HG03442 (cell line): ENCODE measurements at regions not wholly inside any gene's neighbourhood (a gene's known extent, or its start where the extent isn't known, plus 50 kb on each side); places are given as distances from the start of the nearest gene placed in this dataset.

ENCODE experiments used
- ATAC-seq: cut with Tn5 transposase; IDR thresholded peaks from one replicate; pipeline ENCODE4 v1.9.1; 2021; ENCODE audit warnings: mild to moderate bottlenecking, moderate library complexity; ENCODE audit not compliant: unreplicated experiment

- ATAC-seq, result no peak
Observed at GRCh38 chr3:87175732-87176131, 51.4 kb upstream of the CHMP2B start.

DNA sequence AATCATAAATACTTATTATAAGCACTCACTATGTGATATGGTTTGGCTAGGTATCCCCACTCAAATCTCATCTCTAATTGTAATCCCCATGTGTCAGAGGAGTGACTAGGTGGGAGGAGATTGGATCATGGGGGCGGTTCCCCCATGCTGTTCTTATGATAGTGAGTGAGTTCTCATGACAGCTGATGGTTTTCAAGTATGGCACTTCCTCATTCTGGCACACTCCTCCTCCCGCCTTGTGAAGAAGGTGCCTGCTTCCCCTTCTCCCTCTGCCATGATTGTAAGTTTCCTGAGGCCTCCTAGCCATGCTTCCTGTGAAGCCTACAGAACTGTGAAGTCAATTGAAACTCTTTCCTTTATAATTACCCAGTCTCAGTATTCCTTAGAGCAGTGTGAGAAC, 53.3 kb upstream of the CHMP2B start:
- no peak for ATAC-seq

DNA sequence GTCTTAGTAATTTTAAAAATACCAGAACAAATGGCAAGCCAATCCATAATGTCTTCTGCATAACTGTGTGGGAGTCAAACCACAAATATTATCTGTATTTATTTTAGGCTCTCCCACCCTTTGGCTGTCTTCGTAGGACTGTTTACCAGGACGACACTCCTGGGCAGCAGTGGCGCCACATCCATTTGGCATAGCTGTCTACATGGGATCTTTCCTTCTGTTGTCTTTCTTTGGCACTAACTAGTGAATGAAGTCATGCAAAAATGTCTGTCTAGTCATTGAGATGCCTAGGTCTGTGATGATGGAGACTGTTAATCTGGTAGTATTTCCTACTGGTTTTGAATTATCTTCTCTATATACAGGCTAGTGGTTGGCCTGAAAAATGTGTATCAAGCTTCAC, 54.0 kb upstream of the CHMP2B start:
- ATAC-seq, result no peak

GRCh38 chr3:87167628-87168456, 59.3 kb upstream of the CHMP2B start:
- peak; percentile 96 for ATAC-seq

DNA sequence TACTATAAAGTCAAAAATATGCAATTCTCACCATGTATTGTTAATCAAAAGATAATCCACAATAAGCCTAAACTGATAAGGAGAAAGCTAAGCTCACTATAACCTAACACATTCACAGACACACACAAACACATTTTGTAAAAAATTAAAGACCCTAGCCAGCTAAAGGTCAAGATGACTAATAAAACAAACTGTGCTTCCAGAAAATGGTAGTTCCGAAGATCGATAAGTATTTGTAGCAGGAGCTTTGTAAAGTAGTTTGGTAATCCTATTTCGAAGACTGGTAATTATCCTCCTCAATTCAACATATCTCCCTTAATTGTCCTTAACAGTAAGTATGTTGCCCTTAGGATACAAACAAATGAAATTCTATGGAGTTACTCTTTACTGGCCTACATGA, 62.9 kb upstream of the CHMP2B start:
- ATAC-seq, result no peak

GRCh38 chr3:87161851-87162250, 65.3 kb upstream of the CHMP2B start:
- no peak for ATAC-seq

- no peak for ATAC-seq
Observed at GRCh38 chr3:87161417-87161816, 65.7 kb upstream of the CHMP2B start.

- ATAC-seq, result no peak
Observed at GRCh38 chr3:87161013-87161412, 66.1 kb upstream of the CHMP2B start.

DNA sequence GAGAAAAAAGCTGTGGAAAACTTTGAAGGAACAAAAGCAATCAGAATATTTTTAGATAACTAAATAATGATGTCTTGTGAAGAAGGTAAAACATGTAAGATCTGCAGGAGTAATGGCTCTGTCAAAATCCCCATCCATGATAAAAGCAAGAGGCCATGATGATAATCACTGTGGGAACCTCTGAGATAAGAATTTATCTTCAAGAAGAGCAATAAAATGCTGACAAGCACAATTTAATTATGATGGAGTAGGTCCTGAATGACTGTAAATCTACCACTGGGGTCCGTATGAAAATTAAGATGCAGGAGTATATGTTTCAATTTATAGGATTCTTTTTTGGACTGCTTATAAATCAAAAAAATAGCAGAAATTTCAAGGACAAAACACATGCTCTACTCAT, 68.3 kb upstream of the CHMP2B start:
- no peak for ATAC-seq

- ATAC-seq, result no peak
Observed at GRCh38 chr3:87148020-87148419, 79.1 kb upstream of the CHMP2B start.

DNA sequence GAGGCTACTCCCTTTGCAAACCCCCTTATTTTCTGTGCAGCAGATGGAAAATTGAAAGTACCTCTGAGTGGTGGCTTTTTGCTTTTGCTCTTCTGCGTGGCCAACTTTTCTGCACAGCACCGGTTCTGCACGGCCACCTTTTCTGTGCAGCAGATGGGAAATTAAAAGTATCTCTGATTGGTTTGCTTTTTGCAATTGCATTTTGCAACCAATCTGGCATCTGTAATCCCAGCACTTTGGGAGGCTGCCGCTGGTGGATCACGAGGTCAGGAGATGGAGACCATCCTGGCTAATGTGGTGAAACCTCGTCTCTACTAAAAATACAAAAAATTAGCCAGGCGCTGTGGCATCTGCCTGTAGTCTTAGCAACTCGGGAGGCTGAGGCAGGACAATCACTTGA, 79.5 kb upstream of the CHMP2B start:
- ATAC-seq, result no peak

DNA sequence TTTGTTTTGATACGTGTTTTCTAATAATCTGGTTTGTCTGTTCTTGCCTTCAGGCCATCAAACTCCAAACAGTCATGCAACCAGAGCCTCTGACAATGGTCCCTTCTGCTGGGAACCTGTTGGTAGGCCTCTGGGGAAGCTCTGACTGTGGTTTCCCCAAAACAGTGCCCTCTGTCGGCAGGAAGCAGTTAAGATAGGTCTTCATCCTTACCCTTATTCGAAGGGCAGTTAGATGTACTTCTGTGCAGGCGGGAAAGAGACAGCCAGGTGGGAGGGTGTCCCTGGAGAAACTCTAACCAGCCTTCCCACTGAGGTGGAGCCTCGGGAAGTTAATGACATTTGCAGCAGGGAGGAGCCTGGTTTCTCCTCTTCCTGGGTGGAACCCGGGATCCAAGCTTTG, 81.6 kb upstream of the CHMP2B start:
- ATAC-seq, result peak; percentile 97

DNA sequence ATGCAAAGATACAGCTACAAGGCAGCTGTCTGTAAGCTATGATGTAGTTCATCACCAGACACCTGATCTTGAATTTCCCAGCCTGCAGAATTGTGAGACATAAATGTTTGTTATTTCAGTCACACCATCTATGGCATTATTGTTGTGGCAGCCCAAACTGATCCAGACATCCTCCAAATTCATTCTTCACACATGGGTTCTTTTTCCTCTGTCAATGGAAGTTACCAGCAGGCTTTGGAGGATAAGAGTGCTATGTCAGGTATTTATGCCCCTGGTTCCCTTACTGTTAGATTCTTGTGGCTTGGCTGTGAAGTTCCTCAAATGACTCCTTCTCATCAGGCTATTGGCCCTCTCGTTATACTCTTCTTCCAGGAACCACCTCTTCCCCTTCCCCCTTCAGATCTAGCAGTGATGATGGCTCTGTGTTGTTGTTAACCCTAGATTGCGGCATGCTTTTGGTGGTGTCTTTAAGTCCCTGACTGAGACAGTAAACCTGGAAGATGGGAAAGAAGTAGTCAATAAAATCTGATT, 91.0 kb upstream of the CHMP2B start:
- no peak for ATAC-seq

DNA sequence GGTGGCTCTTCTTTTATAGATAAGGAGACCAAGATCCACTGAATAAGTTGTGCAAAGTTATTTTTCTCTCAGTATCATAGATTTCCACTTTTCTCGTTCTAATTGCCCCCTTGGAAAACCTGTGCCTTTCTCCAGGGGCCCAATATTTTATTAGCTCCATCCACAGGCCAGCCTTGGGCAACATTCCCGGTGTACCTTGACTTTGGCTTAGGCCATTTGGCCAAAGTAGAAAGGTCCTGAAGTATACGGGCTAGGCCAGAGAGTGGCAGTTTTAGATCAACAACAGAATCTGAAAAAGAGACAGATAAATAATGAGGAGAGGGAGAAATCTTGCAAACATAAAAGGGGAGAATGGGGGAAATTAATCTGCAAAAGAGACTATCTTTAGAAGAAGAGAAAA, 91.7 kb upstream of the CHMP2B start:
- no peak for ATAC-seq

DNA sequence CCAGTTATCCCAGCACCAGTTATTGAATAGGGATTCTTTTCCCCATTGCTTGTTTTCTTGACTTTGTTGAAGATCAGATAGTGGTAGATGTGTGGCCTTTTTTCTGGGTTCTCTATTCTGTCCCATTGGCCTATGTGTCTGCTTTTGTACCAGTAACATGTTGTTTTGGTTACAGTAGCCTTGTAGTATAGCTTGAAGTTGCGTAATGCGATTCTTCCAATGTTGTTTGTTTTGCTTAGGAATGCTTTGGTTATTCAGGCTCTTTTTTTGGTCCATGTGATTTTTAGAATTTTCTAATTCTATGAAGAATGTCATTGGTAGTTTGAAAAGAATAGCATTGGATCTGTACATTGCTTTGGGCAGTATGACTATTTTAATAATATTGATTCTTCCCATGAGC, 94.3 kb upstream of the CHMP2B start:
- ATAC-seq, result no peak

- ATAC-seq, result no peak
Observed at GRCh38 chr3:87128006-87128405, 99.1 kb upstream of the CHMP2B start.

DNA sequence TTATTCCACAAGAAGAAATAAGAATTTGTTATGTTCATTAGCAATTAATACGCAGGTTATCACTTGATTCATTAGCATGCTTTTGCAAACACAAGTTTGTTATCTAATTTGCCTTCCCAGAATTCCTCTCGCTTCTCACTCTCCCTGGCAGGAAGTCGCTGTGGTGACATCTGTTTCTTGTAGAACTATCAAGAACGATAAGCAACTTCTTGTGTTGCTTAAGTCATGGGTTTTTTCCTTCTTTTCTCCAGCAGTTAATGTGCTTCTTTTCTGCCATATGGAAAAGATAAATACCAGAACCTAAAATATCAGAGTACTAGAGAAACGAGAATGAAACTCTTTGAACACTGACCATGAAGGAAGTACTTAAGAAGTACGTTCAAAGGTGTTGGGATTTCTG, 99.8 kb upstream of the CHMP2B start:
- no peak for ATAC-seq

- no peak for ATAC-seq
Observed at GRCh38 chr3:87126321-87126720, 100.8 kb upstream of the CHMP2B start.

- ATAC-seq, result no peak
Observed at GRCh38 chr3:87125116-87125515, 102.0 kb upstream of the CHMP2B start.

GRCh38 chr3:87122766-87123165, 104.3 kb upstream of the CHMP2B start:
- ATAC-seq, result no peak

- no peak for ATAC-seq
Observed at GRCh38 chr3:87121856-87122255, 105.3 kb upstream of the CHMP2B start.

DNA sequence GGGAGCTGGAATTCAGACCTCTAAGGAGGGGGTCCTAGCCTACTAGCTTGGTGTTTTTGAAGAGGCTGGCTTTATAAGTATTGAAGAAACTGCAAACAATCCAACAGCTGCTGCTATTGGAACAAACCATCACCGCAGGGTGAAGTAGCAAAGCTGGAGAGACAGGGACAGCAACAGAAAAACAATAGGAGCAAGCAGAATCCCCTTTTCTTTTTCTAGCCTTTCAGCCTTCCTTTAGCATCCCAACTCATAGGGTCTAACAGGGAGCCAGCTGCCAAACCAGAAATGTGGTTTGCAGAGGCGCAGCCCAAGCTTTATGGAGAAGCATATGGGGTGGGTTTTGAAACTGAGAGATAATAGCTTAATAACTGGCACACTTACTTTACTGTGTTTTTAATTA, 106.2 kb upstream of the CHMP2B start:
- no peak for ATAC-seq

DNA sequence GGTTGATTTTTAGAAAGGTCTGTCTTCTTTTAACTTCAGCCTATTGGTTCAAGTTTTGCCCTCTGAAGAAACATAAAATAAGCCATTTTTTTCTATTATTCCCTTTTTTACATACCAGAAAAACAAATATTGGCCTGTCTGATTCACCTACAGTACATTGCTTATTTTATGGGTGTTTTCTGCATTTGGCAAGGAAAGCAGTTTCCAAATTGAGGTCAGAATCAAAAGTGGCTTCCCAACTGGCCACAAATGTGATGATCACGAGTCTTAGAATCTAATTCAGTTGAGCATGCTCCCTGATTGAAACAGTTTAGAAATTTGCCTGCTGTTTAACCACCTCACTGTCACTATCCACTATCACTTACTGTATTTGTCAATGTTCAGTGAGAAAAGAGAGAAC, 106.9 kb upstream of the CHMP2B start:
- no peak for ATAC-seq
